IMR-90 (cell line): ENCODE measurements at regions not wholly inside any gene's neighbourhood (a gene's known extent, or its start where the extent isn't known, plus 50 kb on each side); places are given as distances from the start of the nearest gene placed in this dataset.

ENCODE experiments used
- ATAC-seq: fragments of 200-7000 bp; cut with Tn5 transposase; 2 replicates; pipeline ENCODE4 v1.9.1; 2020; ENCODE audit warnings: low read depth, mild to moderate bottlenecking, moderate library complexity
- BruUV-seq: library from RNA; stranded (reverse); fragments of 400-500 nt; replicated peaks from 2 replicates; lab custom pipeline; 2021; lab: Mats Ljungman, UMichigan
- CTCF ChIA-PET: fragments of 300-600 bp; formaldehyde crosslinking; extraction: SDS; loops from one replicate; lab custom pipeline; 2021; ENCODE audit warnings: antibody characterized with exemption; lab: Yijun Ruan, JAX
- POLR2A ChIA-PET: fragments of 300-600 bp; sonication (Branson Sonifier 250); formaldehyde crosslinking; loops from one replicate; lab custom pipeline; 2022; ENCODE audit warnings: antibody characterized with exemption; ENCODE audit not compliant: unreplicated experiment; lab: Charles Lee
- DNase-seq: peaks from one replicate; pipeline ENCODE4 v3.0.0; 2013
- H2AFZ ChIP-seq: replicated peaks from 2 replicates; pipeline ENCODE3; 2013; ENCODE audit warnings: low read length, mild to moderate bottlenecking; ENCODE audit not compliant: poor library complexity
- H2AK5ac ChIP-seq: 2 replicates; pipeline ENCODE4 v1.6.1; 2013; ENCODE audit warnings: low read depth, low read length, inconsistent platforms
- H2AK9ac ChIP-seq: replicated peaks from 2 replicates; pipeline ENCODE3; 2013; ENCODE audit warnings: mild to moderate bottlenecking, low read depth, low read length, moderate library complexity; ENCODE audit not compliant: poor library complexity
- H2BK120ac ChIP-seq: 2 replicates; pipeline ENCODE4 v1.6.1; 2013; ENCODE audit warnings: low read depth, low read length, inconsistent platforms
- H2BK15ac ChIP-seq: 3 replicates; pipeline ENCODE4 v1.6.1; 2013; ENCODE audit warnings: low read depth, low read length, inconsistent platforms
- H2BK20ac ChIP-seq: 2 replicates; pipeline ENCODE4 v1.6.1; 2013; ENCODE audit warnings: low read depth, mild to moderate bottlenecking, inconsistent platforms, low read length, moderate library complexity
- H2BK5ac ChIP-seq: 2 replicates; pipeline ENCODE4 v1.6.1; 2013; ENCODE audit warnings: mild to moderate bottlenecking, low read depth, low read length, inconsistent platforms; ENCODE audit not compliant: poor library complexity, severe bottlenecking
- H3K14ac ChIP-seq: replicated peaks from 2 replicates; pipeline ENCODE4 v1.6.1; 2013; ENCODE audit warnings: low read depth, low read length, inconsistent platforms
- H3K18ac ChIP-seq: 2 replicates; pipeline ENCODE4 v1.6.1; 2013; ENCODE audit warnings: low read depth, low read length, control low read depth
- H3K23ac ChIP-seq: 2 replicates; pipeline ENCODE4 v1.6.1; 2013; ENCODE audit warnings: low read depth, low read length, inconsistent platforms
- H3K27ac ChIP-seq: 2 replicates; pipeline ENCODE4 v1.5.1; 2013; ENCODE audit warnings: mild to moderate bottlenecking, control low read depth, low read length; ENCODE audit not compliant: insufficient read depth
- H3K27me3 ChIP-seq: 2 replicates; pipeline ENCODE4 v1.6.1; 2013; ENCODE audit warnings: low read length; ENCODE audit not compliant: control insufficient read depth, insufficient read depth
- H3K36me3 ChIP-seq: 2 replicates; pipeline ENCODE4 v1.6.1; 2013; ENCODE audit warnings: low read length, mixed read lengths; ENCODE audit not compliant: control insufficient read depth, insufficient read depth
- H3K4ac ChIP-seq: 2 replicates; pipeline ENCODE4 v1.6.1; 2013; ENCODE audit warnings: low read depth, low read length, inconsistent platforms
- H3K4me1 ChIP-seq: 2 replicates; pipeline ENCODE4 v1.6.1; 2013; ENCODE audit warnings: low read length, mixed read lengths; ENCODE audit not compliant: control insufficient read depth, insufficient read depth
- H3K4me2 ChIP-seq: 2 replicates; pipeline ENCODE4 v1.6.1; 2013; ENCODE audit warnings: low read depth, mild to moderate bottlenecking, control low read depth, low read length, moderate library complexity
- H3K4me3 ChIP-seq: 2 replicates; pipeline ENCODE4 v1.5.1; 2013; ENCODE audit warnings: low read depth, mild to moderate bottlenecking, control low read depth, low read length, moderate library complexity; ENCODE audit not compliant: insufficient read depth
- H3K56ac ChIP-seq: 2 replicates; pipeline ENCODE4 v1.6.1; 2013; ENCODE audit warnings: low read length, inconsistent platforms; ENCODE audit not compliant: insufficient read depth; ENCODE audit errors: extremely low read depth
- H3K79me1 ChIP-seq, 2 experiments: 2 replicates each; pipeline ENCODE4 v1.6.1; 2013; ENCODE audit warnings: low read length in 2 of 2, inconsistent platforms in 1 of 2, low read depth in 1 of 2
- H3K9ac ChIP-seq: 2 replicates; pipeline ENCODE4 v1.6.1; 2013; ENCODE audit warnings: low read depth, low read length, control low read depth
- H3K9me1 ChIP-seq: 2 replicates; pipeline ENCODE4 v1.6.1; 2013; ENCODE audit warnings: low read length, inconsistent platforms; ENCODE audit not compliant: insufficient read depth
- H3K9me3 ChIP-seq: 2 replicates; pipeline ENCODE4 v1.6.1; 2013; ENCODE audit warnings: low read length; ENCODE audit not compliant: control insufficient read depth, insufficient read depth
- H4K20me1 ChIP-seq: 2 replicates; pipeline ENCODE4 v1.6.1; 2013; ENCODE audit warnings: low read length, inconsistent platforms; ENCODE audit not compliant: insufficient read depth
- H4K5ac ChIP-seq: 2 replicates; pipeline ENCODE4 v1.6.1; 2013; ENCODE audit warnings: mild to moderate bottlenecking, low read depth, low read length, control low read depth
- H4K8ac ChIP-seq, 2 experiments: 2 replicates each; pipeline ENCODE4 v1.6.1; 2013; ENCODE audit warnings: low read depth in 2 of 2, low read length in 2 of 2, control low read depth in 1 of 2, inconsistent platforms in 1 of 2
- H4K91ac ChIP-seq: 2 replicates; pipeline ENCODE4 v1.6.1; 2013; ENCODE audit warnings: low read depth, low read length, inconsistent platforms; ENCODE audit not compliant: insufficient read depth
- CEBPB ChIP-seq: IDR thresholded peaks from 2 replicates; pipeline ENCODE4 v1.6.1; 2012; ENCODE audit warnings: low read depth, low read length, improper control_type of control experiment
- CHD1 ChIP-seq: IDR thresholded peaks from 2 replicates; pipeline ENCODE4 v1.6.1; 2012; ENCODE audit warnings: low read depth, low read length, improper control_type of control experiment
- MAFK ChIP-seq: IDR thresholded peaks from 2 replicates; pipeline ENCODE4 v1.6.1; 2012; ENCODE audit warnings: low read depth, low read length, improper control_type of control experiment
- MXI1 ChIP-seq: IDR thresholded peaks from 2 replicates; pipeline ENCODE4 v1.6.1; 2012; ENCODE audit warnings: low read depth, mild to moderate bottlenecking, low read length, moderate library complexity, borderline replicate concordance
- NFE2L2 ChIP-seq: fragments of 150-350 bp; IDR thresholded peaks from 2 replicates; pipeline ENCODE4 v1.6.1; 2016; ENCODE audit warnings: low read depth, mild to moderate bottlenecking, low read length
- POLR2A ChIP-seq: IDR thresholded peaks from 2 replicates; pipeline ENCODE4 v1.6.1; 2012; ENCODE audit warnings: mild to moderate bottlenecking, low read depth, low read length
- RAD21 ChIP-seq: IDR thresholded peaks from 2 replicates; pipeline ENCODE4 v1.6.1; 2012; ENCODE audit warnings: low read length, improper control_type of control experiment
- RCOR1 ChIP-seq: IDR thresholded peaks from 2 replicates; pipeline ENCODE4 v1.6.1; 2012; ENCODE audit warnings: mild to moderate bottlenecking, low read length, improper control_type of control experiment; ENCODE audit not compliant: insufficient replicate concordance
- dilution Hi-C: fragments of 300-500 bp; cut with HindIII; formaldehyde crosslinking; loops from one replicate; pipeline ENCODE4 v1.14.3; 2018; ENCODE audit warnings: low sequenced_read_pairs; ENCODE audit not compliant: unreplicated experiment
- in situ Hi-C: fragments of 300-500 bp; cut with MboI; formaldehyde crosslinking; loops from 3 replicates; pipeline ENCODE4 v1.14.3; 2019; ENCODE audit warnings: low sequenced_read_pairs, inconsistent platforms, mixed read lengths
- intact Hi-C: fragments of 100-400 bp; cut with micrococcal nuclease; formaldehyde crosslinking; loops from 2 replicates; pipeline ENCODE4 v1.10.0; 2022
- TF ChIP-seq, protein P1 (sequence below): fragments of 150-350 bp; IDR thresholded peaks from 2 replicates; pipeline ENCODE4 v1.6.1; 2016; ENCODE audit warnings: low read depth, mild to moderate bottlenecking, low read length, moderate library complexity, borderline replicate concordance

DNA sequence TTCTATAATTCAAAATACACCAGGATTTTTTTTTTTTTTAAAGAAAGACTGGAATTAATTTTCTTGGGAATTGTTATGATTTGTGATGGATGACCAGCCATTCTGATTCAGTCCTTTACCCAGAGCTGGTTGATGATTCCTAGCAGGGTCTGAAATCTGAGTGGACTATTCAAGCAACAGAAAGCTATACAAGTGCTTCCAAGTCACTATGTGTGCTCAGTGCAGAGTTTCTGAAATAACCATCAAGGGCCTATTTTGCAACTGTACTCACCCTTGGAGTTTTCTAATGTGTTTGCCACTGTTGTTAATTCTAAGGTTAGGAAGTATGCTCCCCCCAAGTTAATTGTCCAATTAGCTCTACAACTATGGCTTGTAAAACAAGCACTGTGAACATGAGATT lies 137.7 kb upstream of the RAPGEF2 start:
- POLR2A ChIA-PET, result interaction anchor here (0.6 kb wide), 1 partner anchor 181 kb away, joined by 4 read pairs; no protein-coding TSS in a partner anchor
- dilution Hi-C loops, result no loop called here

More for the DNA sequence above, 137.7 kb upstream of the RAPGEF2 start:
- Histone ChIP-seq H4K8ac (no peak overlapping the region), H3K36me3 (no peaks in the 10 kb centered on the region), H4K91ac (no peak overlapping the region), H3K4ac (no peak overlapping the region), H2BK15ac (no peak overlapping the region), H3K9ac (no peak overlapping the region), H2BK5ac (no peak overlapping the region), H3K27ac (no peak overlapping the region), H3K4me1 (0 out of 2 replicates have a peak, but pooled peaks cover 2% of the 10 kb centered on the region), H3K18ac (no peak overlapping the region), H3K9me3 (no peaks in the 10 kb centered on the region), H2BK120ac (no peak overlapping the region), H4K20me1 (no peaks in the 10 kb centered on the region), H2AK9ac (no peak overlapping the region), H3K14ac (no peak overlapping the region), H3K56ac (no peak overlapping the region), H2AFZ (no peak overlapping the region), H3K9me1 (no peaks in the 10 kb centered on the region), H3K4me2 (no peak overlapping the region), H2BK20ac (no peak overlapping the region), H3K27me3 (0 out of 2 replicates have a peak, but pooled peaks cover 2% of the 10 kb centered on the region), H3K23ac (no peak overlapping the region), H4K5ac (no peak overlapping the region), H2AK5ac (no peak overlapping the region), H3K79me1 (no peaks in the 10 kb centered on the region), H3K4me3 (no peak overlapping the region)
- TF ChIP-seq CEBPB (no peak), RCOR1 (no peak), RAD21 (no peak), NFE2L2 (no peak), MXI1 (no peak), MAFK (no peak), POLR2A (no peak), CHD1 (no peak)
- TF ChIP-seq, protein P1, sequence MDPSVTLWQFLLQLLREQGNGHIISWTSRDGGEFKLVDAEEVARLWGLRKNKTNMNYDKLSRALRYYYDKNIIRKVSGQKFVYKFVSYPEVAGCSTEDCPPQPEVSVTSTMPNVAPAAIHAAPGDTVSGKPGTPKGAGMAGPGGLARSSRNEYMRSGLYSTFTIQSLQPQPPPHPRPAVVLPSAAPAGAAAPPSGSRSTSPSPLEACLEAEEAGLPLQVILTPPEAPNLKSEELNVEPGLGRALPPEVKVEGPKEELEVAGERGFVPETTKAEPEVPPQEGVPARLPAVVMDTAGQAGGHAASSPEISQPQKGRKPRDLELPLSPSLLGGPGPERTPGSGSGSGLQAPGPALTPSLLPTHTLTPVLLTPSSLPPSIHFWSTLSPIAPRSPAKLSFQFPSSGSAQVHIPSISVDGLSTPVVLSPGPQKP, result no peak
- intact Hi-C loops (no loop called here), in situ Hi-C loops (no loop called here)
- ATAC-seq, result no peak
- DNase-seq, result no peak
- CTCF ChIA-PET, result interaction anchor here (0.6 kb wide), 1 partner anchor 17 kb away, joined by 4 read pairs; no protein-coding TSS in a partner anchor
- BruUV-seq, result no TSS peak
